ENCODE measurements at regions not wholly inside any gene's neighbourhood (a gene's known extent, or its start where the extent isn't known, plus 50 kb on each side); places are given as distances from the start of the nearest gene placed in this dataset.

- TF ChIP-seq EP300 (IDR thresholded peaks at IDR 0.05; ENCODE audit: borderline replicate concordance) (no peak), NFIC (IDR thresholded peaks at IDR 0.05) (no peak), REST (IDR thresholded peaks at IDR 0.05; ENCODE audit: low read depth) (no peak), EGR1 (IDR thresholded peaks at IDR 0.05) (no peak), YY1 (IDR thresholded peaks at IDR 0.05; ENCODE audit: low read depth) (no peak), CEBPB (IDR thresholded peaks at IDR 0.05) (no peak)
These were observed 115.3 kb upstream of the PROKR2 start for GRCh38 chr20:5432030-5432429.

Measured in Ishikawa (cell line).